ENCODE measurements at regions not wholly inside any gene's neighbourhood (a gene's known extent, or its start where the extent isn't known, plus 50 kb on each side); places are given as distances from the start of the nearest gene placed in this dataset.

GRCh38 chr15:98452238-98452637, 196.1 kb upstream of the IGF1R start:
- Histone ChIP-seq H3K4me3 (ENCODE audit: low read depth, low read length) (no peak overlapping the region), H3K27me3 (replicated peaks) (no peaks in the 10 kb centered on the region), H3K27ac (no peak overlapping the region), H3K36me3 (replicated peaks) (no peaks in the 10 kb centered on the region)
- TF ChIP-seq CTCF (IDR thresholded peaks at IDR 0.05; ENCODE audit: low read depth, low read length, missing control alignments) = no peak
- in situ Hi-C loops (cut with HindIII; ENCODE audit: low pct_ligation_motif_present, low sequenced_read_pairs) = no loop called here
- DNase-seq = no peak

DNA sequence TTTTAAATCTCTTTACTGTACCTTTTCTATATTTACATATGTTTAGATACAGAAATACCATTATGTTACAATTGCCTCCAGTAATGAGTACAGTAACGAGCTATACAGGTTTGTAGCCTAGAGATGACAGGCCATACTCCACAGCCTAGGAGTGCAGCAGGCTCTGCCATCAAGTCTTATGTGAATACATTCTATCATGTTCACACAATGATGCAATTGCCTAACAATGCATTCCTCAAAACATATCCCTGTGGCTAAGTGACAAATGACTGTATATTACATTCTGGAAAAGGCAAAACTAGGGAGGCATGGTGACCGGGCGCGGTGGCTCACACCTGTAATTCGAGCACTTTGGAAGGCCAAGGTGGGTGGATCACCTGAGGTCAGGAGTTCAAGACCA, 192.4 kb upstream of the IGF1R start:
- no peaks in the 10 kb centered on the region for H3K36me3 ChIP-seq (replicated peaks)
- H3K27ac ChIP-seq = no peak overlapping the region
- in situ Hi-C loops (cut with HindIII; ENCODE audit: low pct_ligation_motif_present, low sequenced_read_pairs) = no loop called here
- no peak overlapping the region for H3K4me3 ChIP-seq (ENCODE audit: low read depth, low read length)
- H3K27me3 ChIP-seq (replicated peaks) = no peaks in the 10 kb centered on the region
- no peak for DNase-seq
- no peak for TF ChIP-seq CTCF (IDR thresholded peaks at IDR 0.05; ENCODE audit: low read depth, low read length, missing control alignments)

- TF ChIP-seq CTCF (IDR thresholded peaks at IDR 0.05; ENCODE audit: low read depth, low read length, missing control alignments) = no peak
- no peak overlapping the region for H3K27ac ChIP-seq
- no peak overlapping the region for H3K4me3 ChIP-seq (ENCODE audit: low read depth, low read length)
- H3K27me3 ChIP-seq (replicated peaks) = no peaks in the 10 kb centered on the region
- no peaks in the 10 kb centered on the region for H3K36me3 ChIP-seq (replicated peaks)
- in situ Hi-C loops (cut with HindIII; ENCODE audit: low pct_ligation_motif_present, low sequenced_read_pairs) = no loop called here
- DNase-seq = no peak
Measured at GRCh38 chr15:98476559-98476958, 171.8 kb upstream of the IGF1R start.

GRCh38 chr15:98480844-98481243, 167.5 kb upstream of the IGF1R start:
- Histone ChIP-seq H3K36me3 (replicated peaks) (no peaks in the 10 kb centered on the region), H3K27me3 (replicated peaks) (no peaks in the 10 kb centered on the region), H3K4me3 (ENCODE audit: low read depth, low read length) (no peak overlapping the region), H3K27ac (no peak overlapping the region)
- TF ChIP-seq CTCF (IDR thresholded peaks at IDR 0.05; ENCODE audit: low read depth, low read length, missing control alignments) = no peak
- in situ Hi-C loops (cut with HindIII; ENCODE audit: low pct_ligation_motif_present, low sequenced_read_pairs) = no loop called here
- DNase-seq = no peak

- Histone ChIP-seq H3K27ac (no peak overlapping the region), H3K36me3 (replicated peaks) (no peaks in the 10 kb centered on the region), H3K27me3 (replicated peaks) (no peaks in the 10 kb centered on the region), H3K4me3 (ENCODE audit: low read depth, low read length) (no peak overlapping the region)
- TF ChIP-seq CTCF (IDR thresholded peaks at IDR 0.05; ENCODE audit: low read depth, low read length, missing control alignments) = no peak
- DNase-seq = no peak
- in situ Hi-C loops (cut with HindIII; ENCODE audit: low pct_ligation_motif_present, low sequenced_read_pairs) = no loop called here
Measured at GRCh38 chr15:98483575-98484130, 164.7 kb upstream of the IGF1R start.

GRCh38 chr15:98484914-98485313, 163.4 kb upstream of the IGF1R start:
- H3K27ac ChIP-seq = no peak overlapping the region
- H3K4me3 ChIP-seq (ENCODE audit: low read depth, low read length) = no peak overlapping the region
- H3K36me3 ChIP-seq (replicated peaks) = no peaks in the 10 kb centered on the region
- DNase-seq = no peak
- TF ChIP-seq CTCF (IDR thresholded peaks at IDR 0.05; ENCODE audit: low read depth, low read length, missing control alignments) = no peak
- no peaks in the 10 kb centered on the region for H3K27me3 ChIP-seq (replicated peaks)
- in situ Hi-C loops (cut with HindIII; ENCODE audit: low pct_ligation_motif_present, low sequenced_read_pairs) = no loop called here
